H9 (cell line): ENCODE measurements at regions not wholly inside any gene's neighbourhood (a gene's known extent, or its start where the extent isn't known, plus 50 kb on each side); places are given as distances from the start of the nearest gene placed in this dataset.

Experiments
- DNase-seq: peaks from one replicate; pipeline ENCODE4 v3.0.0-alpha.2; 2017
- H2AFZ ChIP-seq: one replicate; pipeline ENCODE4 v1.6.1; 2013; ENCODE audit warnings: mild to moderate bottlenecking, low read length, control low read depth, moderate library complexity
- H2AK5ac ChIP-seq: 2 replicates; pipeline ENCODE4 v1.6.1; 2013; ENCODE audit warnings: low read length, control low read depth, mixed read lengths; ENCODE audit not compliant: insufficient read length
- H2BK120ac ChIP-seq: one replicate; pipeline ENCODE4 v1.6.1; 2013; ENCODE audit warnings: low read depth, mild to moderate bottlenecking, low read length, control low read depth, inconsistent platforms; ENCODE audit not compliant: poor library complexity, severe bottlenecking
- H2BK12ac ChIP-seq: 2 replicates; pipeline ENCODE4 v1.6.1; 2013; ENCODE audit warnings: low read length, control low read depth, mixed read lengths, low read depth; ENCODE audit not compliant: insufficient read length
- H2BK15ac ChIP-seq: 2 replicates; pipeline ENCODE4 v1.6.1; 2013; ENCODE audit warnings: low read depth, low read length, control low read depth
- H2BK20ac ChIP-seq: one replicate; pipeline ENCODE4 v1.6.1; 2013; ENCODE audit warnings: low read depth, mild to moderate bottlenecking, low read length, control low read depth, inconsistent platforms; ENCODE audit not compliant: poor library complexity, severe bottlenecking
- H2BK5ac ChIP-seq: 2 replicates; pipeline ENCODE4 v1.6.1; 2013; ENCODE audit warnings: low read length, control low read depth, mixed read lengths; ENCODE audit not compliant: insufficient read length
- H3K14ac ChIP-seq: 2 replicates; pipeline ENCODE4 v1.6.1; 2013; ENCODE audit warnings: low read length, control low read depth; ENCODE audit not compliant: insufficient read depth
- H3K18ac ChIP-seq: 2 replicates; pipeline ENCODE4 v1.6.1; 2013; ENCODE audit warnings: low read depth, mild to moderate bottlenecking, mixed read lengths, low read length, control low read depth; ENCODE audit not compliant: insufficient read length
- H3K23ac ChIP-seq: 2 replicates; pipeline ENCODE4 v1.6.1; 2013; ENCODE audit warnings: low read length, control low read depth, mixed read lengths, low read depth; ENCODE audit not compliant: insufficient read length
- H3K23me2 ChIP-seq: 2 replicates; pipeline ENCODE4 v1.6.1; 2013; ENCODE audit warnings: low read depth, mild to moderate bottlenecking, mixed read lengths, low read length, control low read depth; ENCODE audit not compliant: insufficient read length, poor library complexity, severe bottlenecking
- H3K27ac ChIP-seq: 2 replicates; pipeline ENCODE4 v1.5.1; 2013; ENCODE audit warnings: low read length, control low read depth, mixed read lengths, low read depth; ENCODE audit not compliant: insufficient read length
- H3K27me3 ChIP-seq: 2 replicates; pipeline ENCODE4 v1.6.1; 2013; ENCODE audit warnings: low read length, control low read depth, inconsistent platforms; ENCODE audit not compliant: insufficient read depth
- H3K4ac ChIP-seq: 2 replicates; pipeline ENCODE4 v1.6.1; 2013; ENCODE audit warnings: low read depth, mild to moderate bottlenecking, control low read depth, inconsistent platforms, low read length, moderate library complexity
- H3K4me1 ChIP-seq: 2 replicates; pipeline ENCODE4 v1.6.1; 2013; ENCODE audit warnings: low read length, control low read depth, inconsistent platforms; ENCODE audit not compliant: insufficient read depth
- H3K4me2 ChIP-seq: 2 replicates; pipeline ENCODE4 v1.6.1; 2013; ENCODE audit warnings: low read length, control low read depth, mixed read lengths; ENCODE audit not compliant: insufficient read length, insufficient read depth
- H3K56ac ChIP-seq: 2 replicates; pipeline ENCODE4 v1.6.1; 2013; ENCODE audit warnings: low read depth, mild to moderate bottlenecking, mixed read lengths, low read length, control low read depth; ENCODE audit not compliant: insufficient read length
- H3K79me1 ChIP-seq: 2 replicates; pipeline ENCODE4 v1.6.1; 2013; ENCODE audit warnings: low read depth, mild to moderate bottlenecking, moderate library complexity, low read length, control low read depth, inconsistent platforms; ENCODE audit not compliant: insufficient read depth, poor library complexity, severe bottlenecking
- H3K79me2 ChIP-seq: 2 replicates; pipeline ENCODE4 v1.6.1; 2013; ENCODE audit warnings: low read length, control low read depth, inconsistent platforms; ENCODE audit not compliant: insufficient read depth
- H3K9ac ChIP-seq: 2 replicates; pipeline ENCODE4 v1.6.1; 2013; ENCODE audit warnings: low read length, control low read depth, mixed read lengths; ENCODE audit not compliant: insufficient read length; ENCODE audit errors: extremely low read depth
- H3K9me3 ChIP-seq: one replicate; pipeline ENCODE4 v1.6.1; 2013; ENCODE audit warnings: low read depth, low read length, inconsistent platforms; ENCODE audit not compliant: control insufficient read depth
- H3T11ph ChIP-seq: one replicate; pipeline ENCODE4 v1.6.1; 2013; ENCODE audit warnings: mild to moderate bottlenecking, low read length, control low read depth, inconsistent platforms
- H4K20me1 ChIP-seq: one replicate; pipeline ENCODE4 v1.6.1; 2013; ENCODE audit not compliant: control insufficient read depth, insufficient read length, insufficient read depth
- H4K5ac ChIP-seq: 2 replicates; pipeline ENCODE4 v1.6.1; 2013; ENCODE audit warnings: low read depth, mild to moderate bottlenecking, mixed read lengths, low read length, control low read depth; ENCODE audit not compliant: insufficient read length
- H4K8ac ChIP-seq: replicated peaks from 2 replicates; pipeline ENCODE4 v1.6.1; 2013; ENCODE audit warnings: low read length, control low read depth, mixed read lengths, low read depth; ENCODE audit not compliant: insufficient read length
- H4K91ac ChIP-seq: 2 replicates; pipeline ENCODE4 v1.6.1; 2013; ENCODE audit warnings: low read depth, mild to moderate bottlenecking, moderate library complexity, mixed read lengths, low read length, control low read depth; ENCODE audit not compliant: insufficient read length
- H3K27ac Mint-ChIP-seq, 3 experiments: 2 replicates in 2 of 3; 3 replicates in 1 of 3; pipeline ENCODE4 v1.8.0; 2020 to 2021; ENCODE audit warnings: mixed read lengths in 3 of 3, mild to moderate bottlenecking in 1 of 3, moderate library complexity in 1 of 3
- H3K27me3 Mint-ChIP-seq: 2 replicates; pipeline ENCODE4 v1.8.0; 2021; ENCODE audit warnings: low read depth, mild to moderate bottlenecking, moderate library complexity, mixed read lengths
- H3K36me3 Mint-ChIP-seq, 3 experiments: 2 replicates in 2 of 3; 3 replicates in 1 of 3; pipeline ENCODE4 v1.8.0; 2020 to 2021; ENCODE audit warnings: low read depth in 3 of 3, mixed read lengths in 3 of 3; ENCODE audit not compliant: insufficient read depth in 1 of 3
- H3K4me1 Mint-ChIP-seq, 2 experiments: 2 replicates each; pipeline ENCODE4 v1.8.0; 2020; ENCODE audit warnings: mixed read lengths in 2 of 2
- H3K4me3 Mint-ChIP-seq, 2 experiments: 2 replicates in 1 of 2; 3 replicates in 1 of 2; pipeline ENCODE4 v1.8.0; 2020 to 2021; ENCODE audit warnings: mild to moderate bottlenecking in 2 of 2, mixed read lengths in 2 of 2, moderate library complexity in 1 of 2
- H3K9me3 Mint-ChIP-seq, 2 experiments: 2 replicates in 1 of 2; 3 replicates in 1 of 2; pipeline ENCODE4 v1.8.0; 2020; ENCODE audit warnings: mild to moderate bottlenecking in 2 of 2, mixed read lengths in 2 of 2, moderate library complexity in 1 of 2
- CTCF ChIP-seq: fragments of 200-600 bp; sonication (generic); conservative IDR thresholded peaks from 3 replicates; pipeline ENCODE4 v1.8.0; 2021; ENCODE audit warnings: antibody characterized with exemption, mild to moderate bottlenecking
- WGBS: extraction: QIAGEN DNeasy Blood & Tissue Kit; methylation state at CpG from one replicate; pipeline ENCODE4 v1.1.7; 2013; ENCODE audit warnings: missing lambda C conversion rate, low lambda C conversion rate, mixed read lengths; ENCODE audit not compliant: insufficient read length; ENCODE audit errors: extremely low coverage; 5-methylcytosine and 5-hydroxymethylcytosine counted together

DNA sequence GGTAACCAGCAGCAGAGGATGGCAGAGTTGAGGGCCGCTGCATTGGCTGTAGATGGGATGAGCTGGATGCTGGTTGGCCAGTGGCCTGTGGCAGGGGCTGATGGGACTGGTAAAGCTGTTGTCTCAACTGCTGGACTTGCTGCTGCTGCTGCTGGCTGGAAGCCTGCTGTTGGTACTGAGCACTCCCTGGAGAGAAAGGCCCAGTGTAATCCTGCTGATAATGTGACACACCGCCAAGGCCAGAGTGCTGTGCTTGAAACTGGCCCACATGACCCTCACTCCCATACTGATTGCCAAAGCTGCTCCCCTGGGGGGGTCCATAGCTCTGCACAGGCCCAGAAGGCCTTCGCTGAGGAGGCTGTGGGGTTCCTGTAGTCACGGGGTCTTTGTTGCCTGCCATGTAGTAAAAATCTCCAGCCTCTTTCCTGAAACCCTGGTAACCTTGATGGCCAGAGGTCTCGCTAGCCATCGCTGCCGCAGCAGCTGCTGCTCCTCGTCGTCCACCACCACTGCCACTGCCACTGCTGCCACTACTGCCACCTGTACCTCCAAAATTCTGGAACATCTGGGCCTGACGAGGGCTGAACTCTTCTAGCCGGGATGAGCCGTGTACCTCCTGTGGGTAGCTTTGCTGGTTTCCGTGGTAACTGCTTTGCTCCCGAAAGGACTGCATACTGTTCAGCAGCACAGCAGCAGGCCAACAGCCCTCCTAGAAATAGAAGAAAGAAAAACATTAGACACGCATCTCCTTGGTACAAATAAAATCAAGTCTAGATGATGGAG, 55.6 kb downstream of the TCF20 start:
- Histone ChIP-seq H4K91ac (no peak overlapping the region), H3K9me3 (no peaks in the 10 kb centered on the region), H3K79me2 (peaks cover 7% of the 10 kb centered on the region; the same call in 1 of the 2 replicates), H3K79me1 (peaks cover 6% of the 10 kb centered on the region), H2BK15ac (no peak overlapping the region), H3K27ac (no peak overlapping the region), H3K56ac (no peak overlapping the region), H3K23ac (no peak overlapping the region), H3K27me3 (no peaks in the 10 kb centered on the region), H3T11ph (no peak overlapping the region), H2BK5ac (no peak overlapping the region), H3K9ac (no peak overlapping the region), H2AFZ (no peak overlapping the region), H4K8ac (no peak overlapping the region), H2BK12ac (no peak overlapping the region), H3K14ac (no peak overlapping the region), H3K18ac (no peak overlapping the region), H3K23me2 (peaks cover 2% of the 10 kb centered on the region), H3K4me1 (peaks cover 20% of the 10 kb centered on the region), H2BK120ac (no peak overlapping the region), H2BK20ac (no peak overlapping the region), H3K4me2 (no peak overlapping the region), H2AK5ac (no peak overlapping the region), H4K20me1 (no peaks in the 10 kb centered on the region), H4K5ac (no peak overlapping the region), H3K4ac (no peak overlapping the region)
- H3K27me3 Mint-ChIP-seq, result no peaks in the 10 kb centered on the region
- H3K4me1 Mint-ChIP-seq, result peaks cover 39 to 40% of the 10 kb centered on the region in 2 experiments
- H3K27ac Mint-ChIP-seq, result peak overlapping the region in 2 of 3 experiments; percentile 46 to 93; a peak in 4 of 7 replicates
- H3K36me3 Mint-ChIP-seq, result peaks cover 35 to 54% (median 46%) of the 10 kb centered on the region in 3 experiments; a peak in 6 of 7 replicates
- no peak for TF ChIP-seq CTCF
- H3K4me3 Mint-ChIP-seq, result no peak overlapping the region
- WGBS, result no CpG with 5 or more reads among the region's 15 CpGs
- DNase-seq, result no peak
- H3K9me3 Mint-ChIP-seq, result no peaks in the 10 kb centered on the region
